ENCODE measurements at regions not wholly inside any gene's neighbourhood (a gene's known extent, or its start where the extent isn't known, plus 50 kb on each side); places are given as distances from the start of the nearest gene placed in this dataset.
"Not testable (repeated sequence)": the region's sequence is repeated elsewhere in the genome, so short reads cannot be mapped to it uniquely, and the experiment has no call there.

DNA sequence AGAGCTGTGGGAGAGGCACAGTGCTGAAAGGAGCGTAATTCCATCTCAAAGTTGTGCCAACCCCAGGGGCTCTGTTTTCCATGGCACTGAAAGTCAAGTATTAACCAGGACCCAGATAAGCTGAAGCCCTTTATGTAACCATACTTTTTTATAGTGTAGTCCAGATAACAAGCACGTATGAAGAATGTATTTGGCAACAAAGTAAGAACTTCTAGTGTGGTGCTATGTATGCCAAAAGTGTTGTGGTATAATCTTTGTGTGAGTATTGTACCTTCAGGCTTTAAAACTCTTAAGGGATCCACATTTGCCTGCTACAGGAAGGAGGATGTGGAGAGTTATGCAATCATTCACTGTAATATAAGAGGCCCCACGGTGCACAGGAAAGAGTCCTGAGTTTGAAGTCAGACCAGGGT, 129.4 kb downstream of the IBTK start:
- DNase-seq (ENCODE audit: low spot score) (no peak), ATAC-seq (peak; percentile 56)
- intact Hi-C loops (cut with DNase I): no loop called here

DNA sequence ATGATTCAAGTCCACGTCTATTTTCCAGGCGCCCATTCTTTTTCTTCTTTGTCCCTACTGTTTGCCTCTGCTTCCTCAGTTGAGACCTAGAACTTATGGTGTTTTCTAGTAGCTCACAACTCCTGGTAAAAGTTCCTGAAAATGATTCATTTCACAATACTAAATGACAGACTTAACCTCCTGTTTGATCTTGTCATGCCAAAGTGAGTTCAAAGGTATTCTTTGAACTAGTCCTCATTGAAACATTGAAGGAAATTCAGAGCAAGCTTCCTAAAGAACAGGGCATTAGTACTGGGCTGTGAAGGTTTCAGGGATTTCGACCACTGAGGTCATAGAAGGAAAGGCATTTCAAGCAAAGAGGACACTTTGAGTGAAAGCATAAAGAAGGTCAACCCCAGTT, 132.8 kb downstream of the IBTK start:
- no peak for DNase-seq (ENCODE audit: low spot score)

DNA sequence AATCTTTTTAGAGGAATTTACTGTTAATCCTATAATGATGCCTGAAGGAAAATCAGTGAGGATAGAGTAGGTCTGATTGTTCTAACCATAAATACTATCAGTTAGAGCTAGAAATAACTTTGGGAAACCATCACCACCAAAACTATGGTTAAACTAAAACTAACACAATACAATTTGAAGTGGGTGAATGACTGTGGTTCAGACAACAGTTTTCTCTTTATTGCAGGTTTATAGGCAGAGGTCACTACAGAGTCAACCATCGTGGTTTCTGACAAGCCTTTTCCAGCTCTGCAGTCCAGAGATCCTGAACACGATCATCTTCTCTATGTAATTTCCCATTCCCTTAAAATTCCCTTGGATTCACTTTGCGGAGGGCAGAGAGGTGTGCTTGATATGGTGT, 134.3 kb downstream of the IBTK start:
- no peak for DNase-seq (ENCODE audit: low spot score)
- intact Hi-C loops (cut with DNase I): no loop called here

More for the DNA sequence above, 132.8 kb downstream of the IBTK start:
- intact Hi-C loops (cut with DNase I): no loop called here
- no peak for ATAC-seq

GRCh38 chr6:82111818-82112217, 135.7 kb downstream of the IBTK start:
- intact Hi-C loops (cut with DNase I): no loop called here
- no peak for ATAC-seq
- no peak for DNase-seq (ENCODE audit: low spot score)

More for the DNA sequence above, 134.3 kb downstream of the IBTK start:
- ATAC-seq: no peak

GRCh38 chr6:82111114-82111513, 136.4 kb downstream of the IBTK start:
- intact Hi-C loops (cut with DNase I): no loop called here
- ATAC-seq (no peak), DNase-seq (ENCODE audit: low spot score) (no peak)

GRCh38 chr6:82103171-82103570, 144.4 kb downstream of the IBTK start:
- ATAC-seq; intact Hi-C loops (cut with DNase I); DNase-seq (ENCODE audit: low spot score): not testable (repeated sequence)

DNA sequence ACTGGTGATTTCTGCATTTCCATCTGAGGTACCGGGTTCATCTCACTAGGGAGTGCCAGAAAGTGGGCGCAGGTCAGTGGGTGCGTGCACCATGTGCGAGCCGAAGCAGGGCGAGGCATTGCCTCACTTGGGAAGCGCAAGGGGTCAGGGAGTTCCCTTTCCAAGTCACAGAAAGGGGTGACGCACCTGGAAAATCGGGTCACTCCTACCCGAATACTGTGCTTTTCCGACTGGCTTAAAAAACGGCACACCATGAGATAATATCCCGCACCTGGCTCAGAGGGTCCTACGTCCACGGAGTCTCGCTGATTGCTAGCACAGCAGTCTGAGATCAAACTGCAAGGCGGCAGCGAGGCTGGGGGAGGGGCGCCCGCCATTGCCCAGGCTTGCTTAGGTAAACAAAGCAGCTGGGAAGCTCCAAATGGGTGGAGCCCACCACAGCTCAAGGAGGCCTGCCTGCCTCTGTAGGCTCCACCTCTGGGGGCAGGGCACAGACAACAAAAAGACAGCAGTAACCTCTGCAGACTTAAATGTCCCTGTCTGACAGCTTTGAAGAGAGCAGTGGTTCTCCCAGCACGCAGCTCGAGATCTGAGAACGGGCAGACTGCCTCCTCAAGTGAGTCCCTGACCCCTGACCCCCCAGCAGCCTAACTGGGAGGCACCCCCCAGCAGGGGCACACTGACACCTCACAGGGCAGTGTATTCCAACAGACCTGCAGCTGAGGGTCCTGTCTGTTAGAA, 146.0 kb downstream of the IBTK start:
- DNase-seq (ENCODE audit: low spot score); intact Hi-C loops (cut with DNase I); ATAC-seq: not testable (repeated sequence)

DNA sequence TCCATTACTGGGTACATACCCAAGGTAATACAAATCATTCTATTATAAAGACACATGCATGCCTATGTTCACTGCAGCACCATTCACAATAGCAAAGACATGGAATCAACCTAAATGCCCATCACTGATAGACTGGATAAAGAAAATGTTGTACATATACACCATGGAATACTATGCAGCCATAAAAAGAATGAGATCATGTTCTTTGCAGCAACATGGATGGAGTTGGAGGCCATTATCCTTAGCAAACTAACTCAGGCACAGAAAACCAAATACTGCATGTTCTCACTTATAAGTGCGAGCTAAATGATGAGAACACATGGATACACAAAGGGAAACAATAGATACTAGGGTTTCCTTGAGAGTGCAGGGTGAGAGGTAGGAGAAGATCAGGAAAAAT, 146.8 kb downstream of the IBTK start:
- ATAC-seq; intact Hi-C loops (cut with DNase I): not testable (repeated sequence)

GRCh38 chr6:82097676-82098075, 149.9 kb downstream of the IBTK start:
- ATAC-seq: no peak
- intact Hi-C loops (cut with DNase I): no loop called here

More for the DNA sequence above, 146.8 kb downstream of the IBTK start:
- not testable (repeated sequence) for DNase-seq (ENCODE audit: low spot score)

GRCh38 chr6:82095091-82095490, 152.5 kb downstream of the IBTK start:
- DNase-seq (ENCODE audit: low spot score) (no peak), ATAC-seq (no peak)
- intact Hi-C loops (cut with DNase I): no loop called here

More at GRCh38 chr6:82097676-82098075, 149.9 kb downstream of the IBTK start:
- DNase-seq (ENCODE audit: low spot score): no peak

GRCh38 chr6:82094166-82094806, 153.3 kb downstream of the IBTK start:
- ATAC-seq (no peak), DNase-seq (ENCODE audit: low spot score) (no peak)
- intact Hi-C loops (cut with DNase I): no loop called here

DNA sequence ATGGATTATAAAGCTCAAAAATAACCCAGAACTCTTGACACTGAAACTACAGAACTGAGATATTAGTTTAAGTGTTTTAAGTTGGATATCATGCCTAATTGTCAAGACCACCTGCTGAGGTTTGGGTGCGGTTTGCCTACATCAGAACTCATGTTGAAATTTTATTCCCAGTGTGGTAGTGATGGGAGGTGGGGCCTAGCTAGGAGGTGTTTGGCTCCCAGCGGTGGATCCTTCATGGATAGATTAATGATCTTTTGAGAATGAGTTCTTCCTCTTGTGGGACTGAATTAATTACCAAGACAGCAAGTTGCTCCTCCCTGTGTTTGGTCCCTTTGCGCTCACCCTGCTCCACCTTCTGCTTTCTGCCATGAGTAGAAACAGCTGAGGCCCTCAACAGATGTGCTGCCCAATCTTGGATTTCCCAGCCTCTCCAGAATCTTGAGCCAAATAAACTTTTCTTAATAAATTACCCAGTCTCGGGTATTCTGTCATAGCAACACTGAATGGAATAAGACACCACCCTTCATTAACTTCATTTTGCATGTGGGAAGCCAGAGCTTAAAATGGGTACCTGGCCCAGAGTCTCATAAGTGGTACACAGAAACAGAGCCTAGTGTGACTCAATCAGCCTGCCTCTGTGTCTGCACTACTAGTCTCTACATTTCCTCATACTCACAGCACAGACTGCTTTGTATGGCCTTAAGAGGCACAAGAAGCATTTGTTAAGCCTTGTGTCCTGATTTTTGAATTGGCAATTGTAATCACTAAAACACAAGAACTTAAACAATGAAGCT, 158.4 kb downstream of the IBTK start:
- no peak for DNase-seq (ENCODE audit: low spot score)
- ATAC-seq: peak; percentile 73
- intact Hi-C loops (cut with DNase I): no loop called here

DNA sequence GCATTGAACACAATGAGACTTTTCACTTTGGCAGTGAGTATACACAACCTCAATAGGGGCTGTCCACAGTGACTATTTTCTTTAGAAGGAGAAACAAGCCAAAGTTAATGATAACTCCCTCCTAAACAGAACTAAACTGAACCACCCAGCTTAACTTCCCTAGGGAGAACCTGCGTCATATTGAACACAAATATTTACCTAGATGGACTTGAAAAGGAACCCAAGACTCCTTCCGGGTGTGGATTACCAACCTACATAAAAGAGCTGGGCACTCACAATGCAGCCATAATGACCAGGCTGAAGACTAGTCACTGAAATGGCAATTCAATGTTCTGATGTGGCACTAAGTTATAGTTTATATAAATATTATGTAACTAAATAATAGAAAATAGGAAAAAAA, 160.6 kb downstream of the IBTK start:
- ATAC-seq (no peak), DNase-seq (ENCODE audit: low spot score) (no peak)
- intact Hi-C loops (cut with DNase I): no loop called here

DNA sequence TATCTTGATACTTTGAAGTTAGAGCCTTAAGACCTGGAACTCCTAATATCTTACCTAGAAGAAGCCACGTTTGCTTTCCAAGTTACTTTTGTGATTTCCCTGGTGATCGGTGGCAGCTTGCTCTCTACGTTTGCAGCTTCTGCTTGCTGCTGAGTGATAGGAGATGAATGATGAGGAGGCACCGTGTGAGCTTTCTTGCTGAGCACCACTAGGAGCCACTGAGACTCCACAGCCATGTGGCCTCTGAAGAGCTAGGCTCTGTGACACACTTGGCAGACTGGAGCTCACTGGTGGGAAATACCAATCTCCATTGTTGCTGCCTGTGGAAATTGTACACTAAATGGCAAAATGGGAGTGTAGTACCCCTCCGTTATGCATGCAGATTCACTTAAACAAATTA, 161.8 kb downstream of the IBTK start:
- intact Hi-C loops (cut with DNase I): no loop called here
- no peak for DNase-seq (ENCODE audit: low spot score)
- ATAC-seq: no peak

- no peak for DNase-seq (ENCODE audit: low spot score)
- ATAC-seq: no peak
- intact Hi-C loops (cut with DNase I): no loop called here
Observed at GRCh38 chr6:82084324-82084920, 163.1 kb downstream of the IBTK start.

- ATAC-seq (no peak), DNase-seq (ENCODE audit: low spot score) (no peak)
- intact Hi-C loops (cut with DNase I): no loop called here
Observed at GRCh38 chr6:82083646-82084045, 163.9 kb downstream of the IBTK start.

DNA sequence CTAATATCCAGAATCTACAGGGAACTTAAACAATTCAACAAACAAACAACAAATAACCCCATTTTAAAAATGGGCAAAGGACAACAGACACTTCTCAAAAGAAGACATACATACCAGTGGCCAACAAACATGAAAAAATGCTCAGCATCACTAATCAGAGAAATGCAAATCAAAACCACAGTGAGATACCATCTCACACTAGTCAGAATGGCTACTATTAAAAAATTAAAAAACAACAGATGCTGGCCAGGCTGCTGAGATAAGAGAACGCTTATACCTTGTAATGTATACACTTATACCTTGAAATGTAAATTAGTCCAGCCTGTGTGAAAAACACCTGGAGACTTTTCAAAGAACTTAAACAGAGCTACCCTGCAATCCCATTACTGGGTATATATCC, 166.8 kb downstream of the IBTK start:
- no peak for DNase-seq (ENCODE audit: low spot score)
- intact Hi-C loops (cut with DNase I): no loop called here
- no peak for ATAC-seq

- DNase-seq (ENCODE audit: low spot score): no peak
- ATAC-seq: no peak
- intact Hi-C loops (cut with DNase I): no loop called here
Observed at GRCh38 chr6:82078286-82078908, 169.1 kb downstream of the IBTK start.

- intact Hi-C loops (cut with DNase I): no loop called here
Observed at GRCh38 chr6:82076916-82077315, 170.6 kb downstream of the IBTK start.

More at GRCh38 chr6:82076916-82077315, 170.6 kb downstream of the IBTK start:
- DNase-seq (ENCODE audit: low spot score) (no peak), ATAC-seq (peak; percentile 47)
